ENCODE measurements at regions not wholly inside any gene's neighbourhood (a gene's known extent, or its start where the extent isn't known, plus 50 kb on each side); places are given as distances from the start of the nearest gene placed in this dataset.

DNA sequence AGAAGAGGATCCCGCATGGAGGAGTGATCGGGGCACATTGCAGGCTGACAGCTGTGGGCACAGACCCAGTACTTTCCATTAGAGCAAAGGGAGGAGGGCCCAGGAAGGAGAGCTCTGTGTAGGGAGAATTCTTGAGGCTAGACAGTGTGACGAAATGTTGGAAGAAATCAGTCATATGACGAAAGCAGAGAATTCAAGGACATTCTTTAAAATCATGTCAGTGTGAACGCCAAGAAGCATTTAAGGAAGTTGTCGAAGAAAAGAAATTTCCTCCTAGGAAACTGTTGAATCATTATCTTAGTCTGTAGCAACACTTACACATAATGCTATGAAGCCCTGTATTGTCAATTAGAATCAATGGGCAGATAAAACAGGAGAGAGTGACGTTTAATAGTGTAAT is 191.3 kb upstream of the ADARB2 start:
- H2BK5ac ChIP-seq (ENCODE audit: insufficient read length, low read length) = no peak overlapping the region
- H4K8ac ChIP-seq (replicated peaks; ENCODE audit: insufficient read length, low read depth, low read length) = no peak overlapping the region
- H3K18ac ChIP-seq (ENCODE audit: insufficient read length, low read depth, low read length) = no peak overlapping the region
- no peaks in the 10 kb centered on the region for H3K79me2 ChIP-seq (ENCODE audit: insufficient read depth, low read length)
- H3K27ac ChIP-seq (ENCODE audit: insufficient read length, low read depth, low read length) = no peak overlapping the region
- no peak overlapping the region for H3K23ac ChIP-seq (ENCODE audit: insufficient read length, low read depth, low read length)
- TF ChIP-seq, protein P1, sequence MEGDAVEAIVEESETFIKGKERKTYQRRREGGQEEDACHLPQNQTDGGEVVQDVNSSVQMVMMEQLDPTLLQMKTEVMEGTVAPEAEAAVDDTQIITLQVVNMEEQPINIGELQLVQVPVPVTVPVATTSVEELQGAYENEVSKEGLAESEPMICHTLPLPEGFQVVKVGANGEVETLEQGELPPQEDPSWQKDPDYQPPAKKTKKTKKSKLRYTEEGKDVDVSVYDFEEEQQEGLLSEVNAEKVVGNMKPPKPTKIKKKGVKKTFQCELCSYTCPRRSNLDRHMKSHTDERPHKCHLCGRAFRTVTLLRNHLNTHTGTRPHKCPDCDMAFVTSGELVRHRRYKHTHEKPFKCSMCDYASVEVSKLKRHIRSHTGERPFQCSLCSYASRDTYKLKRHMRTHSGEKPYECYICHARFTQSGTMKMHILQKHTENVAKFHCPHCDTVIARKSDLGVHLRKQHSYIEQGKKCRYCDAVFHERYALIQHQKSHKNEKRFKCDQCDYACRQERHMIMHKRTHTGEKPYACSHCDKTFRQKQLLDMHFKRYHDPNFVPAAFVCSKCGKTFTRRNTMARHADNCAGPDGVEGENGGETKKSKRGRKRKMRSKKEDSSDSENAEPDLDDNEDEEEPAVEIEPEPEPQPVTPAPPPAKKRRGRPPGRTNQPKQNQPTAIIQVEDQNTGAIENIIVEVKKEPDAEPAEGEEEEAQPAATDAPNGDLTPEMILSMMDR (conservative IDR thresholded peaks at IDR 0.05) = no peak
- no peak overlapping the region for H3K14ac ChIP-seq (ENCODE audit: insufficient read depth, low read length)
- H3K4me1 ChIP-seq (ENCODE audit: insufficient read depth, low read length) = no peaks in the 10 kb centered on the region
- DNase-seq = no peak
- H3T11ph ChIP-seq (ENCODE audit: low read length) = no peak overlapping the region
- no peak overlapping the region for H2BK20ac ChIP-seq (ENCODE audit: low read depth, low read length, poor library complexity, severe bottlenecking)
- no peak overlapping the region for H4K5ac ChIP-seq (ENCODE audit: insufficient read length, low read depth, low read length)
- no peak overlapping the region for H2AK5ac ChIP-seq (ENCODE audit: insufficient read length, low read length)
- H2BK120ac ChIP-seq (ENCODE audit: low read depth, low read length, poor library complexity, severe bottlenecking) = no peak overlapping the region
- H3K4me2 ChIP-seq (ENCODE audit: insufficient read depth, insufficient read length, low read length) = no peak overlapping the region
- no CpG with 5 or more reads among the region's 7 CpGs for WGBS (ENCODE audit: extremely low coverage, insufficient read length, low lambda C conversion rate)
- H3K56ac ChIP-seq (ENCODE audit: insufficient read length, low read depth, low read length) = no peak overlapping the region
- Mint-ChIP-seq H3K4me3 (no peak overlapping the region), H3K36me3 (ENCODE audit: insufficient read depth in 1 of 3, low read depth in 3 of 3) (no peaks in the 10 kb centered on the region), H3K4me1 (peaks cover 4 to 19% of the 10 kb centered on the region in 2 experiments; a peak in 3 of 4 replicates), H3K27me3 (ENCODE audit: low read depth) (no peaks in the 10 kb centered on the region), H3K9me3 (no peaks in the 10 kb centered on the region), H3K27ac (no peak overlapping the region)
- no peak overlapping the region for H4K91ac ChIP-seq (ENCODE audit: insufficient read length, low read depth, low read length)
- no peak overlapping the region for H3K4ac ChIP-seq (ENCODE audit: low read depth, low read length)
- no peaks in the 10 kb centered on the region for H4K20me1 ChIP-seq (ENCODE audit: control insufficient read depth, insufficient read depth, insufficient read length)
- H3K27me3 ChIP-seq (ENCODE audit: insufficient read depth, low read length) = no peaks in the 10 kb centered on the region
- no peaks in the 10 kb centered on the region for H3K9me3 ChIP-seq (ENCODE audit: control insufficient read depth, low read depth, low read length)
- no peaks in the 10 kb centered on the region for H3K79me1 ChIP-seq (ENCODE audit: insufficient read depth, low read depth, low read length, poor library complexity, severe bottlenecking)
- H2AFZ ChIP-seq (ENCODE audit: low read length) = no peak overlapping the region
- no peak overlapping the region for H3K9ac ChIP-seq (ENCODE audit: extremely low read depth, insufficient read length, low read length)
- no peaks in the 10 kb centered on the region for H3K23me2 ChIP-seq (ENCODE audit: insufficient read length, low read depth, low read length, poor library complexity, severe bottlenecking)
- no peak overlapping the region for H2BK15ac ChIP-seq (ENCODE audit: low read depth, low read length)
- no peak overlapping the region for H2BK12ac ChIP-seq (ENCODE audit: insufficient read length, low read depth, low read length)
